HG03457 (cell line): ENCODE measurements at regions not wholly inside any gene's neighbourhood (a gene's known extent, or its start where the extent isn't known, plus 50 kb on each side); places are given as distances from the start of the nearest gene placed in this dataset.

Source experiments
- ATAC-seq: cut with Tn5 transposase; IDR thresholded peaks from one replicate; pipeline ENCODE4 v1.9.1; 2021; ENCODE audit warnings: moderate number of reproducible peaks; ENCODE audit not compliant: unreplicated experiment

DNA sequence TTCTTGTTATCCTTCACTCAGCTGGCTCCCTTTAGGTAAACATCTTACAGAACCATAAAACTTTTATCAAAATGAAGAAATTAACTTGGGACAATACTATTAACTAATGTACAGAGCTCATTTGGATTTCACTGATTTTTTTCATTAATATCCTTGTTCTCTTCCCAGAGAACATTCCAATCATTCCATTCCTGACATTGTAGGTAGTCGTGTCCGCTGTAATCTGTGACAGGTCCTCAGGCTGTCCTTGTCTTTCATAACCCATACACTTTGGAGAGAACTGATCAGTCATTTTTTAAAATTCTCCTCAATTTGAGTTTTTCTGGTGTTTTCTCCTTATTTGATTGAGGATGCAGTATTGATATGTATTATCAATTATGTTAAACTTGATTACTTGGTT, 916.8 kb downstream of the GALC start:
- no peak for ATAC-seq

DNA sequence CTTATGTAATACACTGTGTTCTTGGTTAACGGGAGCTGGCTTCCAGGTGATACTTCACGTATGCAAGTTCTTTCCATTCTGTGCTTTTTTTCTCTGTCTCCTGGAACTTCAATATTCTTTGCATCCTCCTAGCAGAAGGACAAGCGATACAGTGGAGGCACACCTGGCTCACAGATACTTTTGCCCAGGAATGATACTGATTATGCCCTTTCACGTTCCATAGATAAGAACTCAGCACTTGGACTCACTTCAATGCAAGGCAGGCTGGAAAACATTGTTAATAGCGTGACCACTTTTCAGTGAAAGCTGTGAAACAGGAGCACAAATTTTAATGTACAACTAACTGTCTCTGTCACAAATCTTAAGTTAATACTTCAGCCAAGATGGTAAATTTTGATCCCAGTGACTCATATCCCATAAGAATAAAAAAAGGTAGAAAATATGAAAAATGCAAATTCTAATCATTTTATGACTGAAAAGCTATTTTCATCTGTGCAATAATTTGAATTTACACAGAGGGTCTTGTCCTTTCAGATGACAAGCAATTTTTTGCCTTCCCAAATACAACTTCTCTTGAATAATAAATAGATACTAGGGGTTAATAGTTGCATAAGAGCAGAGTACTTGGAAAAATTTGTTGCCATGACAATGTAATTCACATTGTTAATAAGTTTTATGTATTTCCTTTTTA, 919.0 kb downstream of the GALC start:
- ATAC-seq, result no peak

- ATAC-seq, result no peak
These were observed 925.4 kb downstream of the GALC start for GRCh38 chr14:87067591-87067990.

DNA sequence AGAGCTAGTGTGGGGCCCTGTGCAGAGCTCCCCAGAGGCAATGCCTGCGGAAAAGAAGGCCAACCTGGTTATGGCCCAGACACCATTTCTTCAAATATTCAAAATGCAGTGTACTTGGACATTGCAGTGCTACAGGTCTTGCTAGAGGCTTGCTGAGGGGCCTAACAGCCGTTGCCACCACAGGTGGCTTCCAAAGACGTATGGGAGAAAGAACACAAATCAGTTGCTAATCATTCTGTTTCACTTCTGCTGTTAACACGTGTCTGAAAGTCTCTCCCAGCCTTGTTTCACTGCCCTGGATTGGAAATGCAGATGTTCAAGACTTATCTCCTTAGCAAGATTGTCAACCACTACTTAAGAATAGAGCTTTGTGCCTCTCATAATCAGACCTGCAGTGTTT, 925.9 kb downstream of the GALC start:
- no peak for ATAC-seq

DNA sequence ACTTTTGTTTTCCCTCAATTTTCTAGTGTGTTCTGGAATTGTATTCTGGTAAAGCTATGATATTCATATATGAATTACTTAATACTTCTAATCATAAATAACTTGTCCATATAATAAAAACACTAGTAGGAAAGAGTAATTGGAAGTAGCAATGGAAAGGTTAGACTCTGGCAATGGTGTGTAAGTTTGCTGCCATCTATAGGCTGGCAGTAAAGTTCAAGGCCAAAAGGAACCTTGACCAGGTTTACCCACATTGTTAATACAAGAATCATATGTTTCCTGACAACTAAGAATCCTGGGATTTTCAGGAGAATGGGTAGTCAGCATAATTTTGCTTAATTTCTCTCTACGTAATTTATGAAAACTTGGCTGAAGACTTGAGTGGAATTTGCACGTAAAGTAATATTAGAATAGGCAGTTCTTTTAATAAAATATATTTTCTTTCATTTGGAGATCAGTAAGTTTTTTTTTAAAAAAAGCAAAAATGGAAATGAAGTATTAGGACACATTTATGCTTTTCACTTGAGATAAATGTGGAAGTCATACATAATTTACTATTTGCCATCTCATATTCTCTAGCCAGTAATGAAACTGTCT, 926.7 kb downstream of the GALC start:
- no peak for ATAC-seq

- ATAC-seq, result no peak
These were observed 927.6 kb downstream of the GALC start for GRCh38 chr14:87065366-87065765.

- ATAC-seq, result no peak
These were observed 929.8 kb downstream of the GALC start for GRCh38 chr14:87063181-87063580.

- ATAC-seq, result no peak
These were observed 932.6 kb downstream of the GALC start for GRCh38 chr14:87060405-87060804.

DNA sequence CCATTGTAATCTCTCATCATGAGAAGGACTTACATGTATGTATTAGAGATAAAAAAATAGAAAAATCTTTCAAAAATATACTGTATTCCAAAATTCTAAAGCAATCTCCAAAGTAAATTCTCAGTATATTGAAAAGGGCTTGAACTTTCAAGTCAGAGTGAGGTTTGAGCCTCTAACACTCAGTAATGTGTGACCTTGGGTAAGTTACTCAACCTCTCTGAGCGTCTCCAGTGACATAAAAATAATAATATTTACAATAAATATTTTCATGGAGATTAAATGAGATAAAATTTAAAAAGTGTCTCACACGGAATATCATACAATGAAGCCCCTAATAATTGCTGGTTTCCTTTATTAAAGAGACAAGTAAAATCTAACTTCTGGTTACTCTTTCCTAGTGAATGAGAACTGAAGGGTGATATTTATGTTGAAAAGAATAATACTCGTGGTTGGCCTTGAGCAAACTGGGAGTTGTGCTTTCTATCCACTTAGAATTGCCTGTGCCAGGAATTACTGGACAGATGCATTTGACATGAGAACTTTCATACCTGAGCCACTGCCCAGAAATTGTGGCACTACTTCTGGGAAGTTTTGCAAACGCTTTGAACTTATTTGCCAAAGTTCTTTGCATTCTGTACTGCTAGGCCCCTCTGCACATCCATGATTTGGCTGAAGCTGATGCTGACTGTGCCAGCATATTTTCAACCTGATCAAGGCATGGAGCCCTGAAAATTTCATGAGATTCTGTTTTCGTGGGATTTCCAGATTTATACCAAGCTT, 933.7 kb downstream of the GALC start:
- ATAC-seq, result no peak

DNA sequence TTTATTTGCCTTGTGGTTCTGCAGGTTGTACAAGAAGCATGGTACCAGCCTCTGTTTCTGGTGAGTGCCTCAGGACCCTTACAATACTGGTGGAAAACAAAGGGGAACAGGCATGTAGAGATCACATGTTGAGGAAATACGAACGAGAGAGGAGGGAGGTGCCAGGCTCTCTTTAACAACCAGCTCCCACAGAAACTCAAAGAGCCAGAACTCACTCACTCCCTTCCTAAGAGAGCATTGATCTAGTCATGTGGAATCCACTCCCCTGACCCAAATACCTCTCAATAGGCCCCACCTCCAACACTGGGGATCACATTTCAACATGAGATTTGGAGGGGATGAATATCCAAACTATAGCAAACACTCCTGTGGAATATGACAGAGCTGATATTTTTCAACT, 938.0 kb downstream of the GALC start:
- no peak for ATAC-seq

DNA sequence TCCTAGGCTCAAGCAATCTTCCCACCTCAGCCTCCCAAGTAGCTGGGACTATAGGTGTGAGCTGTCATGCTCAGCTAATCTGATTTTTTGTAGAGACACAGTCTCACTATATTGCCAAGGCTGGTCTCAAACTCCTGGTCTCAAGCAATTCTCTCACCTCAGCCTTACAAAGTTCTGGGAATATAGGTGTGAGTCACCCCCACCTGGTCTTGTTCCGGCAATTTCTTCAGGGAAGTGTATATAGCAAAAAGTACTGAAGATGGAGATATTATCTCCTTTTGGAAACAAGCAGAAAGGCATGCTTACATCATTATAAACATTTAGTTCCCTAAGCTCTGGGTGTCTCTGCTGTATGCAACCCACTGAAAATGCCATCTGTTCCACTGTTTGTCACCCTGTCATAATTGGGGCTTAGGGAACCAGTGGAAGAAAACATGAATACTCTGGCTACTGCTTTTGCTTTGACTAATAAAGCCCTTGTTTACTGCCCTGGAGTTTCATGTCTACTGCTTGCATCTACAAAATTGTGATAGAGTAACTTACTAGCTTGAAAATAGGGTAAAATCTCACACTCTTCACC, 940.2 kb downstream of the GALC start:
- no peak for ATAC-seq

- ATAC-seq, result no peak
These were observed 942.6 kb downstream of the GALC start for GRCh38 chr14:87050421-87050820.

- no peak for ATAC-seq
These were observed 943.0 kb downstream of the GALC start for GRCh38 chr14:87049950-87050349.

DNA sequence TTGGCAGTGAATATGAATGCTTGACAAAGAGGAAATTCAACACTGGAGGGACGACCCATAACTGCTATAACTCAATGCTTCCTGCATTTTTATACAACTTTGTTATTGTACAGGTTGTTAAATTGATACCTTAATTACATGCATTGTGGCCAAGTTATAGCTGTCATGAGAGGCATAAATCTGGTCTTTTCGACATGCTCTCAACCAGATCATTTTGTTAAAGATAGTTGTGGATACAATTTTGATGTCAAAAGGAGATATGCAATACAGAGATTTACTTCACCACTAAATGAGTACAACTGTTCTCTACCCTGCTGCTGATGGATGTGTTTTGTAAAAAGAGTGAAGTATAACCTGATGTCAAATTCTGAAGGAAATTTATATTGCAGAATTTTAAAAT, 946.0 kb downstream of the GALC start:
- ATAC-seq, result no peak

DNA sequence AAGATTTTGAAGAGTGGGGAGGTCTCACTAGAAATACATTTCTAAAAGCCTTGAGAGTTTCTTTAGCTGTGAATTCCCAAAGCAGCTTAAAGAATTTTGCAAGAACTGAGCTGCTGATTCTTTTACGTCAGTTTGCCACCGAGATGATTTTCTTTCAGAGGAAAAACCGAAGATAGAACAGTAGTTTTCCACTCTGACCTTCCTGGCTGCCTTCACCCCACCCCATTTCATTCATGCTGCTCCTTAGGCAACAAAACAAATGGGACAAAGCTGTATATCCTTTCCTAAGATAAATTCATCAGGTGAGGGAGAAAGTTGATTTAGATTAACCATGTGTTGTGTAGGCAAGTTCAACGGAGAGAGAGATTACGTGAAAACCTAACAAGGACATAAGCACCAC, 947.0 kb downstream of the GALC start:
- no peak for ATAC-seq

DNA sequence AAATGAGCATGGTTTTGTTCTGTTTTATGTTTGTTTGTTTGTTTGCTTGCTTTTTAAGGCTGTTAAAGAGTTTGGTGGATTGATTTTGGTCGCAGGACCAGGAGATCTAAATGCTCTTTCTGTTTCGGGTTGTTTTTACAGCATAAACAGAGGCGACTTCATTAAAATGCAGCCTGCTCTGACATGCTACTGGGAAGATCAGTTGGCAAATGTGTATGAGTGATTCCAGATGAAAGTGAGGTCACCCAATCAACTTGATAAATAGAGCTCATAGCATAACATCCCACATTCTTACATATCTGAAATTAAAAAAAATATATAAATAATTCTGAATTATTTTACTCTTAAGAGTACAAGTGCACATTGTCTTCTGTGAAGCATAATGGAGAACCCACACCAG, 947.7 kb downstream of the GALC start:
- no peak for ATAC-seq

- no peak for ATAC-seq
These were observed 948.2 kb downstream of the GALC start for GRCh38 chr14:87044807-87045206.

GRCh38 chr14:87043667-87044200, 949.2 kb downstream of the GALC start:
- ATAC-seq, result no peak

DNA sequence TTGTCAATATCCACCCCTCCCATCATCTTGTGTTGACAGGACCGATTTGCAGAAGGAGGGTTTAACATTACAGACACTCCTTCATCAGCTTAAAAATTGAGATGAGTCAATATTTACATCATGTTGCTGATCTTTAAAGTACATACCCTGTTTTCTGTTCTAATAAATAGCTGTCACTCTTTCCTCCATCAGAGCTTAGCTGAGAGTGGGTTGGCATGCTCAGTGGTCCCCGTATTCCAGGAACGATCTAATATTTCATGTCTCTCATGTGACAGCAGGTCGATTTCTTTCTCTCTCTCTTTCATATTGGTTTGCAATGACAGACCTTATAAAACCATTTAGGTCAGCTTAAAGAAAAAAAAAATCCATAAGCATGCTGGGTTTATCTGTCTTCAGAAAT, 950.6 kb downstream of the GALC start:
- ATAC-seq, result no peak

GRCh38 chr14:87041290-87042020, 951.5 kb downstream of the GALC start:
- ATAC-seq, result no peak

GRCh38 chr14:87034680-87035079, 958.3 kb downstream of the GALC start:
- no peak for ATAC-seq
